ENCODE measurements at regions not wholly inside any gene's neighbourhood (a gene's known extent, or its start where the extent isn't known, plus 50 kb on each side); places are given as distances from the start of the nearest gene placed in this dataset.

DNA sequence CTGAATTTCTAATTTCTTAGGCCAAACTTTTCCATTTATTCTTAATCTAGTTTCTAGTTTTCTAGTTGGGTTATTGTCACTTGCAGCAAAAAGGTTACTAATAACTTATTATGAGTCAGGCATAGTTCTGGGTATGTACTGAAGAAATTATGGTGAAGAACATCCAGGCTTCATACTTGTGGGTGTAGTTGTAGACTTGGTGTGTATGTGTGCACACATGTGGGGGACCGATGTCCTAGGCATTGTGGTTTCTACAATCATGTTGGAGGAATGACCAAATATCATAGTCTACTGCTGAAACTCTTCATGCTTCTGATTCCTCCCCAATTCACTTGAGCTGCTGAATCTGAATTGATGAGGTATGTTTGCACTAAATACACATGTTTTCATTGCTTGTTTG lies 141.2 kb downstream of the PMAIP1 start:
- Histone ChIP-seq H3K23ac (ENCODE audit: insufficient read length) (no peak overlapping the region), H3K4me1 (replicated peaks in 1 of 4; ENCODE audit: control insufficient read depth in 3 of 4, insufficient read depth in 4 of 4, low read length in 3 of 4) (no peaks in the 10 kb centered on the region), H4K8ac (ENCODE audit: extremely low read depth, insufficient read depth, low read length) (no peak overlapping the region), H3K4ac (replicated peaks; ENCODE audit: insufficient read length, low read depth, low read length) (no peak overlapping the region), H3K79me2 (ENCODE audit: control insufficient read depth in 1 of 2, insufficient read depth in 2 of 2, low read length in 2 of 2) (no peaks in the 10 kb centered on the region), H3K56ac (replicated peaks; ENCODE audit: insufficient read length, low read depth, low read length) (no peak overlapping the region), H3K23me2 (ENCODE audit: low read depth, low read length) (no peaks in the 10 kb centered on the region), H3K18ac (ENCODE audit: extremely low read depth, low read length) (no peak overlapping the region), H2BK12ac (ENCODE audit: low read depth, low read length) (no peak overlapping the region), H2BK120ac (replicated peaks; ENCODE audit: low read depth, low read length) (no peak overlapping the region), H3K4me3 (ENCODE audit: extremely low read depth in 1 of 4, insufficient read depth in 2 of 4, low read depth in 3 of 4, low read length in 4 of 4) (no peak overlapping the region), H3K79me1 (ENCODE audit: low read depth, low read length) (no peaks in the 10 kb centered on the region), H3K14ac (ENCODE audit: insufficient read length) (no peak overlapping the region), H2AK5ac (ENCODE audit: low read depth, low read length) (no peak overlapping the region), H3K27me3 (replicated peaks in 1 of 4; ENCODE audit: control insufficient read depth in 3 of 4, extremely low read depth in 1 of 4, insufficient read depth in 3 of 4, low read length in 3 of 4) (no peaks in the 10 kb centered on the region), H3K9me3 (ENCODE audit: insufficient read depth in 2 of 2, low read depth in 1 of 2, low read length in 1 of 2) (no peaks in the 10 kb centered on the region), H3K9ac (replicated peaks in 1 of 4; ENCODE audit: extremely low read depth in 1 of 4, low read depth in 3 of 4, low read length in 3 of 4) (no peak overlapping the region), H2BK20ac (ENCODE audit: low read length) (no peak overlapping the region), H4K5ac (ENCODE audit: insufficient read length, low read depth, low read length) (no peak overlapping the region), H3K36me3 (ENCODE audit: control insufficient read depth in 2 of 4, insufficient read depth in 4 of 4, low read length in 3 of 4) (no peaks in the 10 kb centered on the region), H4K91ac (replicated peaks; ENCODE audit: insufficient read length, low read length) (no peak overlapping the region), H2AFZ (ENCODE audit: low read length) (no peak overlapping the region), H3K4me2 (ENCODE audit: insufficient read depth in 1 of 2, low read depth in 2 of 2, low read length in 2 of 2) (no peak overlapping the region), H2BK5ac (ENCODE audit: low read depth, low read length) (no peak overlapping the region), H4K20me1 (replicated peaks in 1 of 2; ENCODE audit: control insufficient read depth in 1 of 2, insufficient read depth in 2 of 2, low read length in 2 of 2) (no peaks in the 10 kb centered on the region), H3K27ac (ENCODE audit: low read depth, low read length) (no peak overlapping the region), H2BK15ac (ENCODE audit: low read length) (no peak overlapping the region)
- WGBS, 2 experiments (ENCODE audit: extremely low coverage in 1 of 2, insufficient coverage in 1 of 2, insufficient read length in 1 of 2, insufficient replicate concordance in 2 of 2, low coverage in 1 of 2, low lambda C conversion rate in 2 of 2, missing lambda C conversion rate in 1 of 2) = 92% methylated on average over 1 of the region's 1 CpG; no CpG with 5 or more reads in 1 of the 2 experiments
- DNase-seq (ENCODE audit: low read depth in 1 of 2, low spot score in 2 of 2) = no peak
- no peak for TF ChIP-seq CHD2 (IDR thresholded peaks at IDR 0.05; ENCODE audit: low read length)
- no peak for TF ChIP-seq TEAD4 (IDR thresholded peaks at IDR 0.05; ENCODE audit: low read depth, low read length)
- TF ChIP-seq CTBP2 (IDR thresholded peaks at IDR 0.05; ENCODE audit: borderline replicate concordance, insufficient read depth, insufficient read length, low read length) = no peak
- TF ChIP-seq CBX5 (IDR thresholded peaks at IDR 0.05; ENCODE audit: low read depth, low read length) = no peak
- TF ChIP-seq, protein P1, sequence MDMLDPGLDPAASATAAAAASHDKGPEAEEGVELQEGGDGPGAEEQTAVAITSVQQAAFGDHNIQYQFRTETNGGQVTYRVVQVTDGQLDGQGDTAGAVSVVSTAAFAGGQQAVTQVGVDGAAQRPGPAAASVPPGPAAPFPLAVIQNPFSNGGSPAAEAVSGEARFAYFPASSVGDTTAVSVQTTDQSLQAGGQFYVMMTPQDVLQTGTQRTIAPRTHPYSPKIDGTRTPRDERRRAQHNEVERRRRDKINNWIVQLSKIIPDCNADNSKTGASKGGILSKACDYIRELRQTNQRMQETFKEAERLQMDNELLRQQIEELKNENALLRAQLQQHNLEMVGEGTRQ (IDR thresholded peaks at IDR 0.05; ENCODE audit: low read length) = no peak
- TF ChIP-seq CEBPB (IDR thresholded peaks at IDR 0.05; ENCODE audit: low read depth, low read length) = no peak
- TF ChIP-seq RBBP5 (IDR thresholded peaks at IDR 0.05; ENCODE audit: borderline replicate concordance, low read depth, low read length) = no peak
- ChIA-PET POLR2A (ENCODE audit: partially characterized antibody) (no interaction called here), CTCF (ENCODE audit: partially characterized antibody) (no interaction called here)
- no peak for FAIRE-seq

Data from H1 (cell line).